Loucy (cell line): ENCODE measurements at regions not wholly inside any gene's neighbourhood (a gene's known extent, or its start where the extent isn't known, plus 50 kb on each side); places are given as distances from the start of the nearest gene placed in this dataset.

Experiments used
- H2AFZ ChIP-seq: fragments of 200-600 bp; sonication (generic); 2 replicates; pipeline ENCODE4 v1.6.0; 2016; ENCODE audit warnings: antibody characterized with exemption, mild to moderate bottlenecking, low read length, moderate library complexity
- H3F3A ChIP-seq: fragments of 200-600 bp; 2 replicates; pipeline ENCODE4 v1.6.0; 2016; ENCODE audit warnings: antibody characterized with exemption, low read depth, mild to moderate bottlenecking
- H3K27me3 ChIP-seq: fragments of 200-600 bp; sonication (generic); 2 replicates; pipeline ENCODE4 v1.6.1; 2014; ENCODE audit warnings: low read length, mild to moderate bottlenecking; ENCODE audit not compliant: insufficient read depth, poor library complexity, severe bottlenecking
- H3K36me3 ChIP-seq: fragments of 200-600 bp; sonication (generic); 2 replicates; pipeline ENCODE4 v1.6.1; 2016; ENCODE audit warnings: low read length; ENCODE audit not compliant: insufficient read depth
- H3K4me1 ChIP-seq: fragments of 200-600 bp; sonication (generic); 2 replicates; pipeline ENCODE4 v1.5.1; 2014; ENCODE audit warnings: low read length, mild to moderate bottlenecking; ENCODE audit not compliant: insufficient read depth, poor library complexity, severe bottlenecking
- H3K4me2 ChIP-seq: fragments of 200-600 bp; sonication (generic); 2 replicates; pipeline ENCODE4 v1.6.0; 2014; ENCODE audit warnings: antibody characterized with exemption, low read length, low read depth, mild to moderate bottlenecking; ENCODE audit not compliant: poor library complexity, severe bottlenecking
- H3K4me3 ChIP-seq: fragments of 200-600 bp; sonication (generic); 2 replicates; pipeline ENCODE4 v1.5.1; 2014; ENCODE audit warnings: low read length, mild to moderate bottlenecking, mixed read lengths; ENCODE audit not compliant: poor library complexity, severe bottlenecking
- H3K79me2 ChIP-seq: fragments of 200-600 bp; sonication (generic); 2 replicates; pipeline ENCODE4 v1.6.1; 2014; ENCODE audit warnings: low read length; ENCODE audit not compliant: insufficient read depth
- H3K9ac ChIP-seq: fragments of 200-600 bp; sonication (generic); 2 replicates; pipeline ENCODE4 v1.6.0; 2014; ENCODE audit warnings: mild to moderate bottlenecking, low read depth, low read length, moderate library complexity; ENCODE audit not compliant: poor library complexity, severe bottlenecking
- H3K9me2 ChIP-seq: fragments of 200-600 bp; sonication (generic); replicated peaks from 2 replicates; pipeline ENCODE4 v1.6.1; 2016; ENCODE audit warnings: low read depth, low read length, mixed read lengths
- H3K9me3 ChIP-seq: fragments of 200-600 bp; sonication (generic); 2 replicates; pipeline ENCODE4 v1.6.1; 2014; ENCODE audit warnings: mild to moderate bottlenecking, antibody characterized with exemption, low read length, low read depth; ENCODE audit not compliant: insufficient read depth
- H4K20me1 ChIP-seq: fragments of 200-600 bp; sonication (generic); 2 replicates; pipeline ENCODE4 v1.6.0; 2014; ENCODE audit warnings: antibody characterized with exemption, low read length, mild to moderate bottlenecking; ENCODE audit not compliant: insufficient read depth, poor library complexity, severe bottlenecking
- CTCF ChIP-seq: fragments of 200-600 bp; sonication (generic); conservative IDR thresholded peaks from 2 replicates; pipeline ENCODE4 v1.5.1; 2014; ENCODE audit warnings: mild to moderate bottlenecking, antibody characterized with exemption, low read length
- EZH2phosphoT487 ChIP-seq: fragments of 200-600 bp; IDR thresholded peaks from 2 replicates; pipeline ENCODE4 v1.6.1; 2018; ENCODE audit warnings: antibody characterized with exemption, mild to moderate bottlenecking, moderate library complexity, borderline replicate concordance

GRCh38 chr2:104758199-104758620 lies 95.7 kb upstream of the POU3F3 start:
- no peaks in the 10 kb centered on the region for H3K36me3 ChIP-seq
- no peak overlapping the region for H3K4me3 ChIP-seq
- TF ChIP-seq CTCF (no peak), EZH2phosphoT487 (no peak)
- H3K4me1 ChIP-seq = peaks cover 12% of the 10 kb centered on the region
- no peaks in the 10 kb centered on the region for H3K27me3 ChIP-seq
- H3K79me2 ChIP-seq = no peaks in the 10 kb centered on the region
- H4K20me1 ChIP-seq = no peaks in the 10 kb centered on the region
- no peaks in the 10 kb centered on the region for H3K9me2 ChIP-seq
- no peaks in the 10 kb centered on the region for H3F3A ChIP-seq
- H2AFZ ChIP-seq = no peak overlapping the region
- no peak overlapping the region for H3K9ac ChIP-seq
- no peak overlapping the region for H3K4me2 ChIP-seq
- no peaks in the 10 kb centered on the region for H3K9me3 ChIP-seq

DNA sequence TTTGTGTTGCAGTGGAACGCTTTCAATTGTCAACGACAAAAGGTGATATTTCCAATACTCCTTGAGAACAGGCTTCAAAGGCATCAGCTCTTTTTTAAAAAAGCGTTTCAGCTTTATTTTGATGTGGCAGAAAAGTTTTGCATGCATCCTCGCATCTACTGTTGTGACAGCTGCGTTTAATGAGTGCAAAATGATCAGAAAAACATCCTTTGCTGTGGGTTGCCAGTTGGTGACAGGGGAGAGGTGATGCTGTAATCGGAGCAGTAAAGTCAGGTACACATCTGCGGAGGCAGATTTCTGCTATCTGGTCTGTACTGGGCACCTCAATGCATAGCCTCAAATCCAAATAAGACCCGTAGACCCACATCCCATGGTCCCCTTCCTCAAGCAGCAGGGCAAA lies 91.9 kb upstream of the POU3F3 start:
- Histone ChIP-seq H3K9me3 (no peaks in the 10 kb centered on the region), H3K79me2 (no peaks in the 10 kb centered on the region), H3K36me3 (no peaks in the 10 kb centered on the region), H3K4me2 (no peak overlapping the region), H3K4me3 (no peak overlapping the region), H3K9ac (no peak overlapping the region), H3F3A (no peaks in the 10 kb centered on the region), H3K27me3 (no peaks in the 10 kb centered on the region), H3K9me2 (no peaks in the 10 kb centered on the region), H2AFZ (no peak overlapping the region), H4K20me1 (no peaks in the 10 kb centered on the region), H3K4me1 (no peaks in the 10 kb centered on the region)
- TF ChIP-seq CTCF (no peak), EZH2phosphoT487 (no peak)

DNA sequence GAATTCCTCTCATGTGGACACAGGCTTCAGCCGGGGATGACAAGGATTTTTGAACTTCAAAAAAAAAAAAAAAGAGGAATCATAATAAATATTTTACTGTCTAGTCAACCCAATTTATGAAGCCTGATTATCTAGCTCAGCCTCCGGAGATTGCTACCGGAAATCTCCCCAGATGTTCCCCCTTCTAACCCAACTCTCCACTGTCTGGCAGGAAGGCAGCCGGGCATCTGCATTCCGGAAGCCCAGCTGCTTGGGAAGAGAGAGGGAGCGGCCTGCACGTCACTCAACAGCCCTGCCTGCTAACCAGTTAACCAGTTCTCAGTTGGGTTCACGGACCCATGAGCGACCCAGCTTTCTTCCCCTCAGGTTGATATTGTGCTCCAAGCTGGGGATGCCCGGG lies 87.2 kb upstream of the POU3F3 start:
- Histone ChIP-seq H3K4me3 (no peak overlapping the region), H4K20me1 (no peaks in the 10 kb centered on the region), H3K4me2 (no peak overlapping the region), H3K4me1 (no peaks in the 10 kb centered on the region), H3F3A (no peaks in the 10 kb centered on the region), H3K9me3 (peaks cover 7% of the 10 kb centered on the region; the same call in 1 of the 2 replicates), H3K9me2 (no peaks in the 10 kb centered on the region), H3K79me2 (no peaks in the 10 kb centered on the region), H3K27me3 (no peaks in the 10 kb centered on the region), H3K36me3 (no peaks in the 10 kb centered on the region), H2AFZ (no peak overlapping the region), H3K9ac (no peak overlapping the region)
- no peak for TF ChIP-seq CTCF
- TF ChIP-seq EZH2phosphoT487 = no peak
